Tibial nerve (tissue), 4 donors: ENCODE measurements at regions not wholly inside any gene's neighbourhood (a gene's known extent, or its start where the extent isn't known, plus 50 kb on each side); places are given as distances from the start of the nearest gene placed in this dataset.

Source experiments
- EP300 ChIP-seq, 2 donors: sonication (generic); formaldehyde crosslinking; IDR thresholded peaks; one replicate each; pipeline ENCODE4 v1.6.1; 2017; ENCODE audit warnings: antibody characterized with exemption in 2 of 2, mild to moderate bottlenecking in 1 of 2
- POLR2A ChIP-seq, 2 donors: fragments of 450-650 bp; IDR thresholded peaks; one replicate each; pipeline ENCODE4 v1.6.1; 2017; ENCODE audit warnings: antibody characterized with exemption in 2 of 2, mild to moderate bottlenecking in 2 of 2, moderate library complexity in 2 of 2
- TF ChIP-seq, protein P1 (sequence below), 5 experiments: fragments of 200-600 bp in 3 of 5; fragments of 450-650 bp in 2 of 5; sonication (generic) in 3 of 5; IDR thresholded peaks; one replicate each; pipeline ENCODE4 v1.5.1; 2016 to 2019; ENCODE audit warnings: antibody characterized with exemption in 5 of 5, mild to moderate bottlenecking in 3 of 5, moderate library complexity in 2 of 5

DNA sequence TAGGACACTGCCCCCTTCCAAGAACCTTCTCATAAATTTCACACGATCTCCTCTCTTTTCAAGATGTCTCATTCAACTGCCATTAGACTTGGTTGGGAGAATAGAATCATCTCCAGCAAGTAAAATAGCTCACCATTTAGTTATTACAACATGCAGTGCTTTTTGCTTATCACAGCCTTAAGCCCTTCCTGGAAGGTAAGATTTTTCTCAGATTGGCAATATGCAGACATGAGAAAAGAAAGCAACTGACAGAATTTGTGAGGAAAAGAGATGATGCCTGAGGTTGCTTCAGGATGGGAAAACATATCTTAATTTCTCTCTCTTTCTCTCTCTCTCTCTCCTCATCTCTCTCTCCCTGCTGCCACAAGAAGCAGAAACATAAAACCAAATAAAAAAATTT, 855.1 kb upstream of the ACVR2A start:
- TF ChIP-seq, protein P1, sequence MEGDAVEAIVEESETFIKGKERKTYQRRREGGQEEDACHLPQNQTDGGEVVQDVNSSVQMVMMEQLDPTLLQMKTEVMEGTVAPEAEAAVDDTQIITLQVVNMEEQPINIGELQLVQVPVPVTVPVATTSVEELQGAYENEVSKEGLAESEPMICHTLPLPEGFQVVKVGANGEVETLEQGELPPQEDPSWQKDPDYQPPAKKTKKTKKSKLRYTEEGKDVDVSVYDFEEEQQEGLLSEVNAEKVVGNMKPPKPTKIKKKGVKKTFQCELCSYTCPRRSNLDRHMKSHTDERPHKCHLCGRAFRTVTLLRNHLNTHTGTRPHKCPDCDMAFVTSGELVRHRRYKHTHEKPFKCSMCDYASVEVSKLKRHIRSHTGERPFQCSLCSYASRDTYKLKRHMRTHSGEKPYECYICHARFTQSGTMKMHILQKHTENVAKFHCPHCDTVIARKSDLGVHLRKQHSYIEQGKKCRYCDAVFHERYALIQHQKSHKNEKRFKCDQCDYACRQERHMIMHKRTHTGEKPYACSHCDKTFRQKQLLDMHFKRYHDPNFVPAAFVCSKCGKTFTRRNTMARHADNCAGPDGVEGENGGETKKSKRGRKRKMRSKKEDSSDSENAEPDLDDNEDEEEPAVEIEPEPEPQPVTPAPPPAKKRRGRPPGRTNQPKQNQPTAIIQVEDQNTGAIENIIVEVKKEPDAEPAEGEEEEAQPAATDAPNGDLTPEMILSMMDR (IDR thresholded peaks at IDR 0.05), result no peak
- TF ChIP-seq POLR2A (IDR thresholded peaks at IDR 0.05) (no peak), EP300 (IDR thresholded peaks at IDR 0.05) (no peak)
